HL-60 (cell line): ENCODE measurements at regions not wholly inside any gene's neighbourhood (a gene's known extent, or its start where the extent isn't known, plus 50 kb on each side); places are given as distances from the start of the nearest gene placed in this dataset.

Experiments used
- POLR2AphosphoS5 ChIP-seq: IDR thresholded peaks from 2 replicates; pipeline ENCODE4 v1.6.1; 2012; ENCODE audit warnings: low read depth
- SPI1 ChIP-seq: IDR thresholded peaks from 2 replicates; pipeline ENCODE4 v1.6.1; 2012; ENCODE audit warnings: low read depth, mild to moderate bottlenecking, borderline replicate concordance
- TF ChIP-seq, protein P1 (sequence below): IDR thresholded peaks from one replicate; pipeline ENCODE4 v1.5.1; 2011; ENCODE audit warnings: low read length, control low read depth, inconsistent platforms; ENCODE audit not compliant: insufficient read depth

DNA sequence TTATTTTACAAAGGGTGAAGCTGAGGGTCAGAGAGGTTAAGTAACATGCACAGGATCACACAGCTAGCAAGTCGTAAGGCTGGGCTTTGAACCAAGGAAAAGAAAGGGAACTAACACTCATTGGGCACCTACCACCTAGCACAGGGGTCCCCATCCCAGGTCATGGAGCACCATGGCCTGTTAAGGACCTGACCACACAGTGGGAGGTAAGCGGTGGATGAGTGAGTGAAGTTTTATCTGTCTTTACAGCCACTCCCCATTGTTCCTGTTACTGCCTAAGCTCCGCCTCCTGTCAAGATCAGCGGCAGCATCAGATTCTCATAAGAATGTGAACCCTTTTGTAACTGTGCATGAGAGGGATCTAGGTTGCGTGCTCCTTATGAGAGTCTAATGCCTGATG, 222.8 kb downstream of the RAB11FIP2 start:
- TF ChIP-seq POLR2AphosphoS5, result no peak
- TF ChIP-seq, protein P1, sequence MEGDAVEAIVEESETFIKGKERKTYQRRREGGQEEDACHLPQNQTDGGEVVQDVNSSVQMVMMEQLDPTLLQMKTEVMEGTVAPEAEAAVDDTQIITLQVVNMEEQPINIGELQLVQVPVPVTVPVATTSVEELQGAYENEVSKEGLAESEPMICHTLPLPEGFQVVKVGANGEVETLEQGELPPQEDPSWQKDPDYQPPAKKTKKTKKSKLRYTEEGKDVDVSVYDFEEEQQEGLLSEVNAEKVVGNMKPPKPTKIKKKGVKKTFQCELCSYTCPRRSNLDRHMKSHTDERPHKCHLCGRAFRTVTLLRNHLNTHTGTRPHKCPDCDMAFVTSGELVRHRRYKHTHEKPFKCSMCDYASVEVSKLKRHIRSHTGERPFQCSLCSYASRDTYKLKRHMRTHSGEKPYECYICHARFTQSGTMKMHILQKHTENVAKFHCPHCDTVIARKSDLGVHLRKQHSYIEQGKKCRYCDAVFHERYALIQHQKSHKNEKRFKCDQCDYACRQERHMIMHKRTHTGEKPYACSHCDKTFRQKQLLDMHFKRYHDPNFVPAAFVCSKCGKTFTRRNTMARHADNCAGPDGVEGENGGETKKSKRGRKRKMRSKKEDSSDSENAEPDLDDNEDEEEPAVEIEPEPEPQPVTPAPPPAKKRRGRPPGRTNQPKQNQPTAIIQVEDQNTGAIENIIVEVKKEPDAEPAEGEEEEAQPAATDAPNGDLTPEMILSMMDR, result no peak
- TF ChIP-seq SPI1, result no peak
